NCI-H1105 treated with DMSO at 0.1 percent for 48 hours (cell line): ENCODE measurements at regions not wholly inside any gene's neighbourhood (a gene's known extent, or its start where the extent isn't known, plus 50 kb on each side); places are given as distances from the start of the nearest gene placed in this dataset.

Source experiments
- DNase-seq: peaks from one replicate; lab custom pipeline; 2025; lab: John Stamatoyannopoulos, UW

DNA sequence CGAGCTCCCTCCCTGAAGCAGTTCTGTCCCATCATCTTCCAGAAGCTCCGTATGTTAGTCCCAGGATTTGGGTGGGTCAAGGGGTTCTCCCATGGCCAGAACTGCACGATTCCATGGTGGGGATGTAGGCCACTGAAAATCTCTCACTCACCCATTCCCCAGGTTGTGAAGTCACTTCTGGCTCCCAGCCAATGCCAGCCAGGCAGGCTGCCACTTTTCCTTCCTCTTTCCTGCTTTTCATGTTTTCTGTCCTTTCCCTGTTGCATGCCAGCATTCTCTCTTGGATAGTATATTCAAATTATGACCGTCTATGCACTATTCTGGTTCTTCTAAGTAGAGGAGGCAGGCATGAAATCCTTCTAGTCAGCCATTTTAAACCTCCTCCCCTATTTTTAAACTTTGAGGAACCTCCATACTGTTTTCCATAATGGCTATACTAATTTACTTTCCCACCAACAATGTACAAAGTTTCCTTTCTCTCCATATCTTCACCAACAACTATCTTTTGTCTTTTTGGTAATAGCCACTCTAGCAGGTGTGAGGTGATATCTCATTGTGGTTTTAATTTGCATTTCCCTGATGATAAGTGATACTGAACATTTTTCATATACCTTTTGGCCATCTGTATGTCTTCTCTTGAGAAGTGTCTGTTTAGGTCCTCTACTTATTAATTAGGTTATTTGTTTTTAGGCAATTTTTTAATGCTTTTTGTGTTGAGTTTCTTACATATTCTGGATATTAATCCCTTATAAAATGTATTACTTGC lies 182.1 kb upstream of the TET2 start:
- no peak for DNase-seq

GRCh38 chr4:104966349-104967033 lies 180.2 kb upstream of the TET2 start:
- DNase-seq, result no peak

DNA sequence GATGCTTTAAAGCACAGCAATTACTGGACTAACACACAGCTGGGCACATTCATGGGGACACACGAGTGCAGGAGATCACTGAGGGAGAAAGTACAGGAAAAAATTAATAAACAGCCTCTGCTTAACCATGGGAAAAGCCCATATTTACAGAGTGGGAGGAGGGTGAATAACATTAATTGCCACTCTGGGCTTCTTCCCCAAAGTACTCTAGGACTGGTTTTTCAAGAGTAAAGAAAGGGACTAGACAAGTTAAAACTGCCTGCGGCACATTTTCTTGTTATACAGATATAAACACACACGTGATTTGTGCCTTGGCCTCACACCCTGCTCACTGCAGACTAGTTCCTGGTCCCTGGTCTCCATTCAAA lies 179.7 kb upstream of the TET2 start:
- peak; percentile 20 for DNase-seq

DNA sequence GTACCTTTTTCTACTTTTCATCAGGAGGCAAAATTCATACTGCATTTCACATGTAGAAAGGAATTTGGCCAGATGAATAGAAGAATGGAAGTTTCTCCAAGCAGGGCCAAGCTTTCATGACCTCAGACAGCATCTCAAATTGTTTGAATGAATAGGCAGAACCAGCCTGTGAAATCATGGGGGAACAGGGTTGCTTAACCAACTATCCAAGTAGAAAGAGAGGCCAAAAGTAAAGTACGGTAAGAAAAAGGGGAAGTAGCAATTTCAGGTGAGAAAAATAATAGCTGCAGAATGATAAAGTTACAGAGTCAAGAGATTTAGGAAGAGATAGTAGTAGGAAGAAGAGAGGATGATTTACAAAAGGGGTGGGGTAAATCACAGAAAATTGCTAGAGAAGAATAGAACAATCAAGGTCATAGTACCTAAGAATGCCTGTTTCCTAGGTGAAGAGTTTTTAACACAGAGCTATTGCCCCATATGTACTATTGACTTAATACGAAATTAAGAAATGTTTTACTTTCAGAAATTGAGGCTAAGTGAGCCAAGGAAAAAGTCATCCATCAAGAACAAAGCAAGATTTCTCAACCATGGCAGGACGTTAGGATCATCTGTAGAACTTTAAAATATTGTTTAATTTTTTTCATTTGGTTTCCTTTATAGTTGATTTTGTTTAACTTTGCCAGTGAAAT lies 177.1 kb upstream of the TET2 start:
- no peak for DNase-seq

DNA sequence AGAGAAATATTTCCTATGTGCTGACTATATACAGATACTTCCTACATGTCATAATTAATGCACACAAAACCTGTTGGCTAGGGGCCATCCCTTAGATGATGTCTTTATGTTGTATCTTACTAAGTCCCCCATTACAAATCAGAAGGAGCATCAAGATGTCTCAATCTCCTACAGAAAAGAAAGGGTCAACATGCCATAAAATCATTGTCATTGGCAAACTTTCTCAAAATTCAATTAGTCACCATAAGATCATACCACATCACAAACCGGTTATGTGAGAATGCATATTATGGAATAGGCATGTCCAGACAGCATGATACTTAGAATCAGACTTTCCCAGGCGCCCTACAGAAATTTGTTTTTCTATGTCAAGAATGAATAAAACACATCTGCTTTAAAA lies 175.2 kb upstream of the TET2 start:
- peak; percentile 26 for DNase-seq

- DNase-seq, result no peak
Observed at GRCh38 chr4:104973708-104974107, 173.0 kb upstream of the TET2 start.

DNA sequence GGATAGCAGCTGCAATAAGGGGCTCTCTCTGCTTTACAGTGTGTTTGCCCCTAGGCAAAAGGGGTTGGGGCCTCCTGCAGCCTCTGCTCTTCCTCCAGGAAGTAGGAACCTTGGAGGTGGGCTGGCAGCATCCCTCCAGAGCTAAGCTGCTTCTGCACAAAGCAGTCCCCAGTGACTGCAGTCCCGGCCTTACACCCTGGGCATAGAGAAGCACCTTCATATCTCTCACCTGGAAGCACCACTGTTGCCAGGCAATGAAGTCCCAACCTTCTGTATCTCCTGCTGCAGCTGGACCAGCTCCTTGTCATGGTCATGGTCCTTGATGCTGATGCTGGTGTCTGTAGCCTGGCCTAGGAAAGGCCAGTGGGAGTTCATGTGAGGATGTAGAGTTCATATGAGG lies 171.1 kb upstream of the TET2 start:
- DNase-seq, result no peak

- DNase-seq, result no peak
Observed at GRCh38 chr4:104976262-104976661, 170.4 kb upstream of the TET2 start.

- DNase-seq, result no peak
Observed at GRCh38 chr4:104979083-104979760, 167.5 kb upstream of the TET2 start.

GRCh38 chr4:104983615-104984179 lies 163.0 kb upstream of the TET2 start:
- no peak for DNase-seq

GRCh38 chr4:104986306-104986705 lies 160.4 kb upstream of the TET2 start:
- no peak for DNase-seq

DNA sequence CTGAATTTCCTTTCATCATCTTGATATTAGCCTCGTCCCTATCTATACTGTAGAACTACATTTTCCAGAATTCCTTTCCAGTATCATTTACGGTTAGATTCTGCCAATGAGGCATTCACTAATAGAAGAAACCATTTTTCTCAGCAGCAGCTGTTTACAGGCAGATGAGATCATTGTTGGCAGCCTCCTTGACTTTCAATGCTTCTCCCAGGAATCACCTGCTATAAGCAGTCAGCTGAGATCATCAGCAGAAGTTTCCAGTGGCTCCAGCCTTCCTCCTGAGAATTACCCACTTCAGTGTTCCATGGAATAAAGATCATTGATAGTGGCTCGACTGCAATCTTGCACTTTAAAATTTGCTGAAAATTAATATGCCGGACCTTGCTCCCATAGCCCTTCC lies 157.3 kb upstream of the TET2 start:
- DNase-seq, result peak; percentile 66

DNA sequence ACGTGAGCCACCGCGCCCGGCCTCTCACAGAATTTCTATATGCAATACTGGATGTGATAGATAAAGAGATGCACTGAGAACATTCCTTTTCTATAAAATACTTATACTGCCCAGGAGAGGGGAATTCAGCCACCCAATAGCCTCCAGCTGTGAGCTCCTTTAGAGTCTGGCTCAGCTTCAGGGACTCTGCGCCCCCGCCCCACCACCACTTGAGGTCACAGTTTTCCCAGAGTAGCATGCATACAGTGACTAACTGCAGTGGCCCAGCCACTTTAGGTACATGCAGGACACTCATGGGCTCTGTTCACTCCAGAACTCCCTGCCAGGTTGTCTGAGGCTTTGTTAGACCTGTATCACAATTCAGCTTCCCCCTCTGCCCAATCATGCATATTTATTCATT lies 144.4 kb upstream of the TET2 start:
- DNase-seq, result no peak

- DNase-seq, result no peak
Observed at GRCh38 chr4:105014234-105014633, 132.4 kb upstream of the TET2 start.

DNA sequence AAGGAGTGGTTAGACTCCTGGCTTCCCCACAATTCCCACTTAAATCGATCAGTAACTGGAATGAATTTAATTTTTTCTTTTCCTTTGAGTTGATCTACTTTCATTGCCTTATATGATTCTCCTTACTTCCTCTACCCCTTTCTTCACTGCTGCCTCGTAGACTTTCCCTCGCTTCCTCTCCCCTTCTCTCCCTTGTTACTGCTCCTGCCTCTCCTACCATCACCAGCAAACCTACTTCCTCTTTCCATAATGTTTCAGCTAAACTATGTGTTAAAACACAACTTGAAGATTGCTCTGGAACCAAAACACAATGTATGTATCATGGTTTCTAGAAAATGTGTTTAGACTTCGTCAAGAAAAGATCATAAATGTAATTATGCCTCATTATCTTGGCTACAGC lies 132.0 kb upstream of the TET2 start:
- no peak for DNase-seq

- no peak for DNase-seq
Observed at GRCh38 chr4:105015750-105016149, 130.9 kb upstream of the TET2 start.

GRCh38 chr4:105022811-105023667 lies 123.6 kb upstream of the TET2 start:
- DNase-seq, result no peak

- no peak for DNase-seq
Observed at GRCh38 chr4:105023668-105024055, 123.0 kb upstream of the TET2 start.

- no peak for DNase-seq
Observed at GRCh38 chr4:105025263-105026017, 121.2 kb upstream of the TET2 start.

GRCh38 chr4:105036991-105037390 lies 109.7 kb upstream of the TET2 start:
- no peak for DNase-seq

- DNase-seq, result no peak
Observed at GRCh38 chr4:105042451-105042850, 104.2 kb upstream of the TET2 start.
